ENCODE measurements at regions not wholly inside any gene's neighbourhood (a gene's known extent, or its start where the extent isn't known, plus 50 kb on each side); places are given as distances from the start of the nearest gene placed in this dataset.
"Not testable (repeated sequence)": the region's sequence is repeated elsewhere in the genome, so short reads cannot be mapped to it uniquely, and the experiment has no call there.

GRCh38 chr16:14384745-14385144 is 245.3 kb downstream of the PARN start:
- DNase-seq (ENCODE audit: low read depth in 2 of 2) = no peak

GRCh38 chr16:14383844-14384243 is 246.2 kb downstream of the PARN start:
- not testable (repeated sequence) for DNase-seq (ENCODE audit: low read depth in 2 of 2)

GRCh38 chr16:14378689-14379467 is 251.2 kb downstream of the PARN start:
- DNase-seq (ENCODE audit: low read depth in 2 of 2) = no peak

- DNase-seq (ENCODE audit: low read depth in 2 of 2) = no peak
Observed at GRCh38 chr16:14378131-14378551, 251.9 kb downstream of the PARN start.

GRCh38 chr16:14377326-14377725 is 252.7 kb downstream of the PARN start:
- DNase-seq (ENCODE audit: low read depth in 2 of 2) = no peak

- DNase-seq (ENCODE audit: low read depth in 2 of 2) = no peak
Observed at GRCh38 chr16:14375132-14375491, 254.9 kb downstream of the PARN start.

GRCh38 chr16:14374451-14375131 is 255.5 kb downstream of the PARN start:
- DNase-seq (ENCODE audit: low read depth in 2 of 2) = no peak

GRCh38 chr16:14373896-14374295 is 256.2 kb downstream of the PARN start:
- DNase-seq (ENCODE audit: low read depth in 2 of 2) = no peak

- no peak for DNase-seq (ENCODE audit: low read depth in 2 of 2)
Observed at GRCh38 chr16:14373406-14373805, 256.7 kb downstream of the PARN start.

- DNase-seq (ENCODE audit: low read depth in 2 of 2) = no peak
Observed at GRCh38 chr16:14372471-14372870, 257.6 kb downstream of the PARN start.

GRCh38 chr16:14371778-14372431 is 258.2 kb downstream of the PARN start:
- DNase-seq (ENCODE audit: low read depth in 2 of 2) = no peak

GRCh38 chr16:14370736-14371234 is 259.3 kb downstream of the PARN start:
- DNase-seq (ENCODE audit: low read depth in 2 of 2) = no peak

GRCh38 chr16:14369734-14370598 is 260.1 kb downstream of the PARN start:
- no peak for DNase-seq (ENCODE audit: low read depth in 2 of 2)

- DNase-seq (ENCODE audit: low read depth in 2 of 2) = no peak
Observed at GRCh38 chr16:14368399-14368798, 261.7 kb downstream of the PARN start.

GRCh38 chr16:14366974-14367707 is 262.9 kb downstream of the PARN start:
- DNase-seq (ENCODE audit: low read depth in 2 of 2) = no peak

GRCh38 chr16:14366447-14366846 is 263.6 kb downstream of the PARN start:
- no peak for DNase-seq (ENCODE audit: low read depth in 2 of 2)

GRCh38 chr16:14365200-14365851 is 264.7 kb downstream of the PARN start:
- no peak for DNase-seq (ENCODE audit: low read depth in 2 of 2)

- DNase-seq (ENCODE audit: low read depth in 2 of 2) = no peak
Observed at GRCh38 chr16:14364386-14365199, 265.5 kb downstream of the PARN start.

GRCh38 chr16:14364112-14364385 is 266.0 kb downstream of the PARN start:
- no peak for DNase-seq (ENCODE audit: low read depth in 2 of 2)

Data from stimulated activated CD8-positive, alpha-beta memory T cell treated with anti-CD3 and anti-CD28 coated beads, Interleukin-2, amount 100 ng/mL, for 48 hours (primary cell).